ENCODE measurements at regions not wholly inside any gene's neighbourhood (a gene's known extent, or its start where the extent isn't known, plus 50 kb on each side); places are given as distances from the start of the nearest gene placed in this dataset.

GRCh38 chr5:117103703-117104102 is 529.1 kb upstream of the SEMA6A start:
- TF ChIP-seq CTCF (conservative IDR thresholded peaks at IDR 0.05; ENCODE audit: low read length) (no peak), EZH2phosphoT487 (IDR thresholded peaks at IDR 0.05; ENCODE audit: borderline replicate concordance, low read depth, low read length) (no peak)
